IMR-90 (cell line): ENCODE measurements at regions not wholly inside any gene's neighbourhood (a gene's known extent, or its start where the extent isn't known, plus 50 kb on each side); places are given as distances from the start of the nearest gene placed in this dataset.

Source experiments
- CEBPB ChIP-seq: IDR thresholded peaks from 2 replicates; pipeline ENCODE4 v1.6.1; 2012; ENCODE audit warnings: low read depth, low read length, improper control_type of control experiment
- FOS ChIP-seq: fragments of 150-350 bp; IDR thresholded peaks from 2 replicates; pipeline ENCODE4 v1.6.1; 2016; ENCODE audit warnings: low read depth, low read length
- POLR2A ChIP-seq: IDR thresholded peaks from 2 replicates; pipeline ENCODE4 v1.6.1; 2012; ENCODE audit warnings: mild to moderate bottlenecking, low read depth, low read length
- SMC3 ChIP-seq: fragments of 150-350 bp; IDR thresholded peaks from 2 replicates; pipeline ENCODE4 v1.6.1; 2016; ENCODE audit warnings: low read depth, mild to moderate bottlenecking, antibody characterized with exemption, low read length, moderate library complexity
- USF2 ChIP-seq: fragments of 150-350 bp; IDR thresholded peaks from 2 replicates; pipeline ENCODE4 v1.6.1; 2017; ENCODE audit warnings: mild to moderate bottlenecking, antibody characterized with exemption, low read length, low read depth
- TF ChIP-seq, protein P1 (sequence below): conservative IDR thresholded peaks from 2 replicates; pipeline ENCODE4 v1.5.1; 2012; ENCODE audit warnings: mild to moderate bottlenecking, low read depth, low read length, improper control_type of control experiment

GRCh38 chr17:79509490-79509889 lies 101.4 kb downstream of the RBFOX3 start:
- TF ChIP-seq, protein P1, sequence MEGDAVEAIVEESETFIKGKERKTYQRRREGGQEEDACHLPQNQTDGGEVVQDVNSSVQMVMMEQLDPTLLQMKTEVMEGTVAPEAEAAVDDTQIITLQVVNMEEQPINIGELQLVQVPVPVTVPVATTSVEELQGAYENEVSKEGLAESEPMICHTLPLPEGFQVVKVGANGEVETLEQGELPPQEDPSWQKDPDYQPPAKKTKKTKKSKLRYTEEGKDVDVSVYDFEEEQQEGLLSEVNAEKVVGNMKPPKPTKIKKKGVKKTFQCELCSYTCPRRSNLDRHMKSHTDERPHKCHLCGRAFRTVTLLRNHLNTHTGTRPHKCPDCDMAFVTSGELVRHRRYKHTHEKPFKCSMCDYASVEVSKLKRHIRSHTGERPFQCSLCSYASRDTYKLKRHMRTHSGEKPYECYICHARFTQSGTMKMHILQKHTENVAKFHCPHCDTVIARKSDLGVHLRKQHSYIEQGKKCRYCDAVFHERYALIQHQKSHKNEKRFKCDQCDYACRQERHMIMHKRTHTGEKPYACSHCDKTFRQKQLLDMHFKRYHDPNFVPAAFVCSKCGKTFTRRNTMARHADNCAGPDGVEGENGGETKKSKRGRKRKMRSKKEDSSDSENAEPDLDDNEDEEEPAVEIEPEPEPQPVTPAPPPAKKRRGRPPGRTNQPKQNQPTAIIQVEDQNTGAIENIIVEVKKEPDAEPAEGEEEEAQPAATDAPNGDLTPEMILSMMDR: no peak
- TF ChIP-seq FOS (no peak), CEBPB (no peak), POLR2A (no peak), USF2 (no peak), SMC3 (no peak)
